HK-2 (cell line): ENCODE measurements at regions not wholly inside any gene's neighbourhood (a gene's known extent, or its start where the extent isn't known, plus 50 kb on each side); places are given as distances from the start of the nearest gene placed in this dataset.
"Not testable (repeated sequence)": the region's sequence is repeated elsewhere in the genome, so short reads cannot be mapped to it uniquely, and the experiment has no call there.

Experiments used
- DNase-seq: peaks from one replicate; pipeline ENCODE4 v3.0.0-alpha.2; 2018; ENCODE audit not compliant: unreplicated experiment

GRCh38 chr6:4354181-4354580, 218.8 kb upstream of the ECI2 start:
- no peak for DNase-seq

GRCh38 chr6:4352731-4353130, 217.4 kb upstream of the ECI2 start:
- no peak for DNase-seq

- DNase-seq = no peak
Measured at GRCh38 chr6:4352322-4352669, 216.9 kb upstream of the ECI2 start.

- DNase-seq = peak; percentile 74
Measured at GRCh38 chr6:4351520-4352321, 216.3 kb upstream of the ECI2 start.

- no peak for DNase-seq
Measured at GRCh38 chr6:4350567-4351519, 215.5 kb upstream of the ECI2 start.

- no peak for DNase-seq
Measured at GRCh38 chr6:4349931-4350330, 214.6 kb upstream of the ECI2 start.

GRCh38 chr6:4349323-4349722, 213.9 kb upstream of the ECI2 start:
- DNase-seq = no peak

- no peak for DNase-seq
Measured at GRCh38 chr6:4348462-4349112, 213.2 kb upstream of the ECI2 start.

GRCh38 chr6:4347877-4348276, 212.5 kb upstream of the ECI2 start:
- no peak for DNase-seq

- no peak for DNase-seq
Measured at GRCh38 chr6:4346659-4347333, 211.4 kb upstream of the ECI2 start.

GRCh38 chr6:4345543-4345942, 210.2 kb upstream of the ECI2 start:
- DNase-seq = no peak

- DNase-seq = no peak
Measured at GRCh38 chr6:4344317-4344899, 209.0 kb upstream of the ECI2 start.

GRCh38 chr6:4342407-4343137, 207.2 kb upstream of the ECI2 start:
- no peak for DNase-seq

GRCh38 chr6:4341078-4341797, 205.9 kb upstream of the ECI2 start:
- no peak for DNase-seq

- DNase-seq = no peak
Measured at GRCh38 chr6:4340544-4340943, 205.2 kb upstream of the ECI2 start.

GRCh38 chr6:4338884-4339283, 203.5 kb upstream of the ECI2 start:
- no peak for DNase-seq

GRCh38 chr6:4336778-4337442, 201.5 kb upstream of the ECI2 start:
- DNase-seq = peak; percentile 49

GRCh38 chr6:4336084-4336483, 200.7 kb upstream of the ECI2 start:
- DNase-seq = no peak

- not testable (repeated sequence) for DNase-seq
Measured at GRCh38 chr6:4334158-4334740, 198.9 kb upstream of the ECI2 start.
